ENCODE measurements at regions not wholly inside any gene's neighbourhood (a gene's known extent, or its start where the extent isn't known, plus 50 kb on each side); places are given as distances from the start of the nearest gene placed in this dataset.
"Not testable (repeated sequence)": the region's sequence is repeated elsewhere in the genome, so short reads cannot be mapped to it uniquely, and the experiment has no call there.

DNA sequence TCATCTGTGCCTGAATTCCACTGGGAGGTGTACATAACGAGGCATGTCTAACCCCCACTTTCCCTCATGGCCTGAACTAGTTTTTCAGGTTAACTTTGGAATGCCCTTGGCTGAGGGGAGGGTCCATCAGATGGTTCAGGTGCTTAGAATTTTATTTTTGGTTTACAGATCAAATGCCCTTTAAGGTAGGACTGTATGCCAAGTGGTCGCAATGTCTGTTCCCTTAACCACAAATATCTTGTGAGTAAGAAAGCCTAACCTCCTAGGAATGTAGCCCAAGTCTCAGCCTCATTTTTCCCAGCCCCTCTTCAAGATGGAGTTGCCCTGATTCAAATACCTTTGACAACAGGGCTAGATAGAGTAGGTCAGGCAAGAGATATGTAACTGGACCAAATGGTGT lies 78.4 kb downstream of the RNASET2 start:
- DNase-seq: no peak

DNA sequence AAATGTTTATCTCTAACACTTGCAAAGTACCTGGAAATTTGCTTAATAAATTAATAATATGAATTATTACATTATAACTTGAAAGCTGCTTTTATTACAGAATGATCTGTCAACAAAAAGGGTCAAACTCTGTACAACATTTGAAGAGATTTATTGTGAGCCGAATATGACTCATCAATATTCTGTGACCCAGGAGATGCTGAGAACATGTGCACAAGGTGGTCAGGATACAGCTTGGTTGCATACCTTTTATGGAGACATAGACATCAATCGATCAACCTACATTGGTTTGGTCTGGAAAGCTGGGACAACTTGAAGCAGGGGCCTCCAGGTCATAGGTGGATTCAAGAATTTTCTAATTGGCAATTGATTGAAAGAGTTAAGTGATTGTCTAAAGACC lies 79.0 kb downstream of the RNASET2 start:
- DNase-seq: no peak

DNA sequence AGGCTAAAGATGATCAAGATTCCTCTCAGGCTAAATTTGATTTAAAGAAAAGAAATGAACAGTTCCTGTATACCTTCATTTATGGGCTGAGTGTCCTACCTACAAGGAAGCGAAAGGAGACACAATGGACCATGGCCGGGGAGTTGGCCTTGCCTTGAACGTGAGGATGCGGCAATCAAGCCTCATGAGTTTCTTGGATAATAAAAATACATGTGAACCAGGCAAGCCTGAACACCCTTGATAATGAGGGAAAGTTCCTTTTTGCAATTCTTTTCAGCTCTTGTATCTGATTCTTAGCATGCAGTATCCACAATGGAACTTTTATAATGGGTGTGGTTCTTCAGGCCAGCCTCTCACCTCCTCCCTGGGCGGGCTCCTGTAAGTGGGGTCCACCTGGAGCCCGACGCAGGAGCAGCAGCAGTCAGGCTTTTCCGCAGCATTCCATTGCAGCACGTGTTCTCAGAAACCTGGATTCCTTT lies 83.8 kb downstream of the RNASET2 start:
- no peak for DNase-seq

DNA sequence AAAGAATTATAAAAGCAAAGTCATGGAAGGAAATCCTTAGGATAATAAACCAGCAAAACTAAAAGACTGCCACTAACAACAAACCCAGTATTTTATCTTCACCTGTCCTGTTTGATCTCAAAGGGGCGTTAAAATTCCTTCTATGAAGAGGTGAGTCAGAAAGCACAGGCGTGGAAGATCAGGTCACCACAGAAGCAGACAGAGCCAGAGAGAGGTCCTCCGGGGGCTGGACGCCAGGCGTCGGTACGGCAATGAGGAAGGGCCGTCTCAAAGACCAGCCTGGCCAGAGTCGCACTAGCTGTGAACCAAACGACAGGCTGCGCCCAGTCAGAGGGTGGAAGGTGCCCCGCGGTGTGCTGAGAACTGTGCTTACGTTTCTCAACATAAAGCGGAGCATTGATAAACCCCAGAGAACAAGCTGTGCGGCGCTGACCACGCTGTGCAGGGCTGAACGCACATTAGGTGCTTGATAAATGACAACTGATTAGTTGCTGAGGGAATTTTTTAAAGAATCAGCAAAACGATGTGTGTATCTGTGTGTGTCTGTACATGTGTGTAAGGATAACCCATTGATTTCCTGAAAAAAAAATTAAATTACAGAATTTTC lies 85.6 kb downstream of the RNASET2 start:
- no peak for DNase-seq

DNA sequence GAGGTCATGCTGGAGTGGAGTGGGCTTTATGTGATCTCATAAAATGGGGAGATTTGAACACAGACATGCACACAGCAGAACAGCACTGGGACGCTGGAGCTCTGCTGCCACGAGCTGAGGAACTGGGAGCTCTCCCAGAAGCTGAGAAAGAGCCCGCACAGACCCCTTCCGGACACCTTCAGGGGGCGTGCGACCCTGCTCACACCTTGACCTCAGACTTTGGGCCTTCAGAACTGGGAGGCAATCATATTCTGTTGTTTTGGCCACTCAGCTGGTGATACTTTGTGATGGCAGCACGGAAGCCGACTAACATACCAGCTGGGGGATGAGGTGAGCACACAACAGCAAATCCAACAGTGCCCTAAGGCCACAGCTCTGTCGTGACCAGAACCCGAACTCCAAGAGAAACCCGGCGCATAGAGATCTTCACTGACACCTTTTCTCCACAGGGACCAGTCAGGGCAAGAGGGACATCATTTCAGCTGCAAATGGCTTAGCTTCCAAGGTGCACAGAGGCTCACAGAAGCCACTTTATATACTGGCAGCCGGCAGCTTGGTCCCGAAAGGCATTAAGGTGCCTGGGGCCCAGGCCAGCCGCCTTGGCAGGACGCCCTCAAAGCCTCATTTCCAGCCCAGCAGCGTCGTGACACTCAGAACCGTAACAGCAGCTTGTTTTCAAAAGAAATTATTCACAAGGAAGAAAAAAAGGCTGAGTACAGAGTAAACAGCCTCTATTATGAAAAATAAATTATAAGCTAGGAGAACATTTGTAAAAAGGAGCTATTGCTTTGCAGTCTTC lies 89.3 kb downstream of the RNASET2 start:
- DNase-seq: no peak

DNA sequence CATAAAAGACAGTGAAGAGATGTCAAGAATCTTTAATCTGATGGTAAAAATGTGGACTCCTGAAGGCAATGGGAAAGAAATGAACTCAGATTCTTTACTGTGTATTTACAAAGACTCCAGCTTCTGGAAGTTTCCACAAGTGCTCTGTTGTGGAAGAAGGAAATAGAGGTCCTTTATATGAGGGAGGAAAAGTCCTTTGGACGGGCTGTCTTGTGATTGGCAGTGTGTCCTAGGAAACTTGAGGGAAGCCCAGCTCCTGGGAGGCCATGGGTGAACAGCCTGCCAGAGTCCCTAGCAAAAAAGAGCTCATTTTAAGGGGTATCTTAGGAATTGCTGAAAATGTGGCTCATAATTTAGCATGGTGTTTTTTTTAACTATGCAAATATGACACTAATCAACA lies 92.0 kb downstream of the RNASET2 start:
- DNase-seq: no peak

DNA sequence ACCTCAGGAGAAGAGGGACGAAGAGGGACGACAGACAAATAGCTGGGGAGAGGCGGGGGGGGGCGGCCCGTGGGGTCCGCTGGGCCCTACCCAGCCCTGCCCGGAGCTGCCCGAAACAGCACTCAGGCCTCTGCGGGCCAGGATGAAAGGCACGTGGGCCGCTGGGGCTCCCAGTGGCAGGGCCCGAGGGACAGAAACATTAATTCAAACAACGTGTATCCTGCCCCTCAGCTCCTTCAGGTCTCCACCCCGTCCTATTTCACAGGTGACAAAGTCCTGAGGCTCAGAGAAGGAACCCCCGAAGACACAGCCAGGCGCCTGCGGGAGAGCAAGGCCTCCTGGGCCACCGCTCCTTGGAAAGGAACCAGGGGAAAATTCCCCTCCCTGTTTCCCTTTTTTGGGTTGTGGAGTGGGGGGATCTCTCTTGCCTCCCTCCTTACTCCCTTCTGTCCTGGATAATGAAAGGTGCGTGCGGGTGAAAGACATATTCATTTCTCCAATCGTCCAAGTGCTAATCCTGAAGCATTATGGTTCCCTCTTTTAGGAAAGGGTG lies 93.3 kb downstream of the RNASET2 start:
- DNase-seq: no peak

DNA sequence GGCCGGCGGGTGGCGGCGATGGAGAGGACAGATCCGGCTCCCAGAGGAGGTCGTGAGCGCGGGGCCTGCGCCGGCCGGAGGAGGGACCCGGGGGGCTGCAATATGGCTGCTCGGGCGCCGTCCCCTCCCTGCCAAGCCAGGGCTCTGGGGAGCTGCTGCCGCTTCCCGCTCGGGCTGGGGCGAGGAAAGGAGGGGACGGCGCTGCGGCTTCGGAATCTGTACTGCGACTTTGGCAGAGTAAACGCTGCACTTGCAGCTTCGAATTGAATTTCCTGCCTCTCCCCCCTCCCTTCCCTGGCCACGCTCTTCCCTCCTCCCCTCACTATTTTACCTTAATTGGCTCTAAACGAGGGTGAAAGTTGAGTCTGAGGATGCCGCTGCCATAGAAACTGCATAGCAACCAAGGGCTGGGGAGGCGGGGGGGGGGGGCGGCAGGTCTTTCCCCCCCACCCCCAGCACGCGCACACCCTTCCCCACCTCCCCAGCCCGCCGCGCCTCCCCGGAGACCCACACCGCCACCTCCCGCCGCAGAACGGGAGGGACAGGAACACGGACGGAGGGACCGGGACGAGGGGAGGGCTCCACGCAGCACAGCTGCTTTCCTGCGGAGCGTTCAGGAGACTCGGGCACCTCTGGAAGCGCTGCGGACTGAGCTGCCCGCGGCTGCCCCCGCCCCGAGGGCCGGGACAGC lies 93.9 kb downstream of the RNASET2 start:
- DNase-seq: peak in 1 of 2 donors; percentile 50

DNA sequence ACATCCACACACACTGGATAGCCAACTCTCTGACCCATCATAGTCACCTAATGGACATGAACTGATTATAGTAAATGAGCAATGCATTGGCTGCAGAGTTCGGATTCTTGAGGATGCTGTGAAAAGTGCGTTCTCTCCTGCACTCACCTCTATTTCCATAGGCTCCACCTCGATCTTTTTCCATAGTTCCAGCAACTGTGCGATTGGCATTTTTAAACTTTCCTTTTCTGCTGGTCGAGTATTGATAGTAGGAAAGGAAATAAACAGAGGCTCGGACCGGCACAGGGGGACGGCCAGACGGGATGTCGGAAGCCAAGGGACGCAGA lies 94.4 kb downstream of the RNASET2 start:
- DNase-seq: no peak

DNA sequence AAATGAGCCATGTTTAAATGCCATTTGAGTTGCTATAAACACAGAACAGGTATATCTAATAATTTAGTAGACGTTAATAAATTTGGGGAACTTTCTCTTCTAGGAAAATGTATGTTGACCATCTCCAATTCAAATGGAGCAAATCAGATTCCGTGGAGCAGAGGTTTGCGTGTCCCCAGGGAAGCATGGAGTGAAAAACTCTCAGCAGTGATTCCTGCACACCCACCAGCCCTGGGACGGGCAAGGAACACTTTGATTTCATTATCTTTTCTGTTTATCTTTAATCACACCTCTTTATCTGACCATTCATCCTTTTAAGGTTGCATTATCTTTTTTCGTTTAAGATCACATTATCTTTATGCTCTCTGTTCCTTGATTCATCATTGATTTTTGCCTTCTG lies 95.0 kb downstream of the RNASET2 start:
- DNase-seq: no peak

DNA sequence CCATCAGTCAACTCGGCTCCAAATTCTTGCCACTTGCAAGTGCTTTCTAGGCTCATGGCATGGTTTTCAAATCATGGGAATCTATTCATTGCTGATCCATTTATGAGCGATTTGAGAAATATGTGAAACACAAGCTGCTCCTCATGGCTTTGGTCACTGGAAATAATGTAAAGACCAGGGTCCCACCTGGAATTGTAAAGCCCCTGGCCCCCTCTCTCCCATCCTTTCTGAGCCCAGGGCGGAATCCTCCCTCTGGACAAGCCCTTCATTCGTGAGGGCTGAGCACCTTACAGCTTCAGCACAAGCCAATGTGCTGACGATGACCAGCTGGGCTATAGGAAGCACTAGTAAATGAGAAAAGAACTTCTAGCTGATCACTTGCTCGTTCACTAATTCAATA lies 96.0 kb downstream of the RNASET2 start:
- DNase-seq: no peak

DNA sequence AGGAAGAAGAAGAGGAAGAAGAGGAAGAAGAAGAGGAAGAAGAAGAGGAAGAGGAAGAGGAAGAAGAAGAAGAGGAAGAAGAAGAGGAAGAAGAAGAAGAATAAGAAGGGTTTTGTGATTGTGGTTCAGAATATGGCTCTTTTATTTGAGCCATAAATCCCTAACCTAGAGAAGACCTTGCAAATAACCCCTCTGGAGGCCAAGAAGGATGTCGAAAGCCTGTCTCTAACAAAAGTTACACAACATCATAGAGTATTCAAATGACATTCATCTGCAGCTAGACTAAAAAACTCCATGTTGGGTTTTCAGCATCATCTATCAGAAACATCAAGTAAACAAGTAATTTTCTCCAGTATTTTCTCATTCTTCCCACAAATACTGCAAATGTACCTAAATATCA lies 100.9 kb downstream of the RNASET2 start:
- no peak for DNase-seq

DNA sequence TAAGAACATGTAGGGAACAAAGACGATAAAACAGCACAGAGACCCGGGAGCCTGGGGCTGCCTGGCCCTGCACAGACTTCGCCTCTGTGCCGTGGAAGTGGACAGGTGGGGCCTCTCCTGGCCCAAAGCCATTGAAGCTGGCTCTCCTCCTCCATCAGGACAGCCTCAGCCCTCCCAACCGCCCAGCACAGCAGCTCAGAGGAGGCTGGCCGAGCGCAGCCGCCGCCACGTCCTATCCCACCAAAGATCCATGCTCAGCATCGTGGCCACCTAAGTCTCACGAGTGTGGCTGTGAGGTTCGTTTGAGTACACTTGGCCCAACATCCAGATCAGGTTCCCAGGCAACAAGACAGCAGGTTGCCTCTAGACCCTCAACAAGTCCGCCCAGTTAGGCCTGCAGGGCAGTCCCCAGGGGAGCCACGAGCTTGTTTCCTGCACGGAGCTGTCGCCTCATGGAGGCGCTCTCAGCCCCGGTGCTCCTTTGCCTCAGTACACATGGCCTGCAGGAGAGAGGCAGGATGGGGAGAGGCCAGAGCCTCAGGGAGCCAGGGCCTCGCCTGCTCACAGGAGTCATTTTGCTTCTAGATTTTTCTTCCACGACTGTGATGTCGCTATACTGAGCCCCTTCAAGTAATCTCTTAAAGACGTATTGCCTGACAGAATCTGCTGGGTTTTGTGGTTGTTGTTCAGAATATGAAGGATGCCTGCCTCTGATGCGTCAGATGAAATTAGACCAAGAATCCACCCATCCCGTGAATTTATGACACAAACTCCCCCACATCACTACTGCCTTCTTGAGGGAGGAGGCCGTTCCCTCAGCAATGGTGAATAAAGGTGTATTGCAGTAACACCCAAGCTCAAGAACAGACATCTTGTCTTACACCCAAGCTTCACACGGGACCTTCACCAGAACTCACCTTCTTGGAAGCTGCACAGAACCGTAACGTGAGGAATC lies 102.7 kb downstream of the RNASET2 start:
- no peak for DNase-seq

DNA sequence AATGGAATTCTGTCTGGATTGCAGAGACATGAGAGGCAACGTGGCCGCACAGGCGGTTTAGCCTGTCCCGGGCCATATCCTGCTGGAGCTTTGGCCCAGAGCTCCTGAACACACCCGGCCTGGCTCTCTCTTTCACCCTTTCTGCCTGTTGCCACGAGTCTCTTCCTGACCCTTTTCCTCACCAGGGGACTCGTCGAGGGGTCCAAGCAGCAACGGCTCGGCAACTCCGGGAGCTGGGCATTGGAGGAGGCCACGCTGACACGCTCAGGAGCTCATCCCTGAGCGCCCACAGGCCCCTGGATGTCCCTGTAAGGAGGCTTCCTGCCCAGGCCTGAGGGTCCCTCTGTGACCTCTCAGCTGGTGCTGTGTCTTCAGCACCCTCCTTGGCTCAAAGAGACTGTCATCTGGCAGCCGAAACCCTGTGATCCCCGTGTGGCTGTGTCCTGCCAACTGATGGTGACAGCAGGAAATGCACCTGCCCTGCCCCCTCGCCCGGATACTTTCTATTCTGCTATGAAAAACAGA lies 103.8 kb downstream of the RNASET2 start:
- DNase-seq: no peak

DNA sequence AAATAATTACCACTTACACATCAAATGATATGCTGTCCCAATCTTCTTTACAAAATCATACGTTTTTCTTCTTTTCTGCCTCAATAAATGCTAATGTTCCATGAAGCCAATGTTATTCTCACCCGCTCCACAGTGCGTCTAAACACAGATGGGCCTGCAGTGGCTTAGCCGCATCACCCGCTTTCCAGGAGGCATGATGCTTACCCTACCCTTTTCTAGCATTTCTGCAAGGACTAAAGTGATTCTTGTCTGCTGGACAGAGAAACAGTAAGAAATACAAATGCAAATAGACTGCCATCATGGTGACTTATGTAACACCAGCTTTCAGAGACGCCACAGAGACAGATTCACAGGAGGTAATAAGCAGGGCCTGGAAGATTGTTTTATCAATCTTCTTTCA lies 104.4 kb downstream of the RNASET2 start:
- no peak for DNase-seq

DNA sequence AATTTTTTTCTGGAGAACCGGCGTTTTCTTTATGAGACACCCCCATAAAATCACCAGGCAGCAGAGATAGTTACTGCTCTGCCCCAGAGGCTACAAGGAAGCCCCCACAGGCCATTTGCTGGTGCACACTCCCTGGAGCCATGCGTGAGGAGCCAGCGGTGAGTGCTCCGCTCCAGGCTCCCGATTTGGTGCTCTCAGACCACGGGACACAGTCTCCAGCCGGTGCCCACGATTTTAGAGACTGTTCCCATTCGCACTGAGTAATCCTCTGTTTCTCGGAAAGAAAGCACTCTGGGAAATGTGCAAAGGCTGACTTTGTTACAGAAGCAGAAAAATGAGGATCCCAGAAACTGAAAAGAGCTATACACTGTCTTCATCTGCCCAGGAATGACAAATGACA lies 104.9 kb downstream of the RNASET2 start:
- no peak for DNase-seq

DNA sequence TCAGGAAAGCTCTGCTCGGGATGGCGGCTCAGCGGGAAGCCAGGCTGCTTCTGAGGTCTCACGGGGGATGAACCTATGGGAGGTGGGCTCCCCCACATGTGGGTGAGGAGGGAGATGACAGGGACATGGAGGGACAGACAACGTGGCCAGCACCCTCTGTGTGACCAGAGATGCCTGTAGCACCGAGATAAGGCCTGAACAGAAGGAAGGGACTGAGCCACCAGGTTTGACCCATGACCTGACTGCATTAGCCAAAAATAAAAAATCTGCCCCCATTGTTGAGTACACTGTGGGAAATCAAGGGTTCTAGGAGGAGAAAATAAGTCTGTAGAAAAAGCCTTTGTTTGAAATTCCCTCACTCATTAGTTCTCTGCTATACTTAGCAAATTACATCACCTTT lies 105.7 kb downstream of the RNASET2 start:
- no peak for DNase-seq

DNA sequence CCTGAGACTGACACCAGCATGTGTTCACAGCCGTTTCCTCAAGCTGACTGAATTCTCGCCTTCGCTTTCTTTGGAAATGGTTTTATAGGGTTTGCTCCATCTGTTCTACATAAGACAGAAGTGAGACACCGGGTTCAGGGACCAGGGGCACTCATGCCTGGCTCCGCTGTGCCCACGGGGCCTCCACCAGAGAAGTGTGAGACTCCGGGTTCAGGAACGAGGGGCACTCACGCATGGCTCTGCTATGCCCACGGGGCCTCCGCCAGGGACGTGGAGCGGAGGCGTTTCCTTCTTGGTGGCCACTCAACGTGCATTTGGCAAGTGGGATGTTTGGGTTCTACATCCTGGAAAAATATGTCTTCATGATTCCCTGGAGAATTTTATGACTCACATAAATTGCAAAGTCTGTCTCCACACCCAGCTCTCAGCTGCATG lies 106.6 kb downstream of the RNASET2 start:
- no peak for DNase-seq

DNA sequence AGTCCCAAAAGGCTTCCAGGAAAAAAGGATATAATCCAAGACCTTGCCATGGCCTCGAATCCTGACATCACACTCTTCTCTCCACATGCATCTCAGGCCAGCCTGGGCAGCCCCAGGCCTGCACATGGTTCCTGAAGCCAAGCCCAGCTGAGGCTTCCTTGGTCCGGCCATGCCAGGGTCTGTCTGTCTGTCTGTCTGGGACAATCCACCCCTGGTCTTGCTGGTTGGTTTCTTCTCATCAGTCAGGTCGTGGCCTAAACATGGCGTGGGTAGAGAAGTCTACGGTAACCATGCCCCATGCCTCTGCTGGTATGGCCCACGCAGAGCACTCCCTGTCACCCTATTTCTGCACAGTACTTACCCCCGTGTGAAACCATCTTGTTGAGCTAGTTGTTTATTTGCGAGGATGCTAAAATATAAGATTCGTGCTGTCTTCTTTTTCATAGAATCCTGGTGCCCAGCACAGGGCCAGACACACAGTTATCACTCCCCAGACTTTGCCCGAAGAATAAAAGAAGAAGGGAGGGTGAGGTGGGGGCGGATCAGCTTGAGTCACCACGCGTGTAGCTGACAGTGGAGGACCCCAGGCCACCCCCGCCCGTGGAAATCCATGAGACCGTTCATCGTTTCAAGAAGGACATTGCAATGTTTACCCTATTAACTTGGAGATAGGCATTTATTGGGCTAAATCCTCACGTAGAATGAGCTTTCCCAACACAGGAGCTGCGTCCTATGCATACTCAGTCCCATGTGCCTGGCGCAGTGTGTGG lies 107.2 kb downstream of the RNASET2 start:
- DNase-seq: no peak

DNA sequence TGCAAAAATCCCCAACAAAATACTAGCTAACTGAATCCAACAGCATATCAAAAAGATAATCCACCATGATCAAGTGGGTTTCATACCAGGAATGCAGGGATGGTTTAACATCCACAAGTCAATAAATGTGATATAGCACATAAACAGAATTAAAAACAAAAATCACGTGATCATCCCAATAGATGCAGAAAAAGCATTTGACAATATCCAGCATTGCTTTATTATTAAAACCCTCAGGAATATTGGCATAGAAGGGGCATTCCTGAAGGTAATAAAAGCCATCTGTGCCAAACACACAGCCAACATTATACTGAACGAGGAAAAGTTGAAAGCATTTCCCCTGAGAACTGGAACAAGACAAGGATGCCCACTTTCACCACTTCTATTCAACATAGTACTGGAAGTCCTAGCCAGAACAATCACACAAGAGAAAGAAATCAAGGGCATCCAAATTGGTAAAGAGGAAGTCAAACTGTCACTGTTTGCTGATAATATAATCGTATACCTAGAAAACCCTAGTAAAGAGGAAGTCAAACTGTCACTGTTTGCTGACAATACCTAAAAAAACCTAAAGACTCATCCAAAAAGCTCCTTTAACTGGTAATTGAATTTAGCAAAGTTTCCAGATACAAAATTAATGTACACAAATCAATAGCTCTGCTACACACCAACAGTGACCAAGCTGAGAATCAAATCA lies 109.8 kb downstream of the RNASET2 start:
- not testable (repeated sequence) for DNase-seq

DNA sequence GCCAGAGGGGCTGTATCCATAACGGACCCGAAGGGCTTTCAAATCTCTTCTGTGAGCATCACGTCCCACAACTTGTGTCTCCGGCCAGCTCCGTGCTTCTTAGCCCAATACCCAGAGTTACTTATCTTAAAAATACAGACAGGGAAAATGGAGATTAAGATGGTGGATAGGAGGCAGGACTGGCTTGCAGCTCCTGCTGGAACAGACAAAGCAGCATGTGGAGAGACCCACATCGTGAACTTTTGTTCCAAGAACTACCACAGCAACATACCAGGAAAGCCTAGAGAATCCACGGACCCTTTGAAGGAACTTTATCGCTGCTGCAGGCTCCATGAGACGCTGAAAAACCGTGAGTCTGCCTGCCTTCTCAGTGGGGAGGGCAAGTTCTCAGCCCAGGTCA lies 113.7 kb downstream of the RNASET2 start:
- no peak for DNase-seq

Data from CD4-positive, alpha-beta T cell treated with Interferon alpha-2 for 1 hour (primary cell).